ENCODE measurements at regions not wholly inside any gene's neighbourhood (a gene's known extent, or its start where the extent isn't known, plus 50 kb on each side); places are given as distances from the start of the nearest gene placed in this dataset.

DNA sequence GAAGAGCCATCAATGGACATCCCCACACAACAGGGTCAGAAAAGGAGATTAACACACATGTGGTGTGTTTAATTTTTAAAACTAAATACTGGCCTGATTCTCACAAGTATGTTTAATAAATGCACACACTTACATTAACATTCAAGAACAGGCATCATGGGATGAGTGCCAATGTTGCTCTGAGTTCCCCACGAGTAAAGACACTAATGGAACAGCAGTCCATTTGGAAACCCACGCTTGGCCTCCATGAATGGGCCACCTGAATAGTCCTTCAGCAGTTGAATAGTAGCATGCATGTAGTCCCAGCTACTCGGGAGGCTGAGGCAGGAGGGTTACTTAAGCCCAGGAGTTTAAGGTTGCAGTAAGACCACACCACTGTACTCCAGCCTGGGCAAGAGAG lies 195.2 kb upstream of the IPO5 start:
- TF ChIP-seq CTCF (conservative IDR thresholded peaks at IDR 0.05; ENCODE audit: low read depth, low read length): no peak
- no peak for TF ChIP-seq BHLHE40 (IDR thresholded peaks at IDR 0.05; ENCODE audit: low read depth, low read length)
- TF ChIP-seq POLR2A (IDR thresholded peaks at IDR 0.05; ENCODE audit: low read depth, low read length): no peak
